CD14-positive monocyte (primary cell): ENCODE measurements at regions not wholly inside any gene's neighbourhood (a gene's known extent, or its start where the extent isn't known, plus 50 kb on each side); places are given as distances from the start of the nearest gene placed in this dataset.

Source experiments
- DNase-seq, 3 donors: peaks; one replicate each; pipeline ENCODE4 v3.0.0-alpha.2; 2011 to 2022
- H2AFZ ChIP-seq: 2 replicates; pipeline ENCODE4 v1.6.0; 2012; ENCODE audit warnings: mild to moderate bottlenecking, low read depth, low read length, inconsistent platforms; ENCODE audit not compliant: insufficient read depth, poor library complexity, severe bottlenecking
- H3K27ac ChIP-seq, 2 donors: 1 replicate in 1 of 2; 2 replicates in 1 of 2; pipeline ENCODE4 v1.5.1; 2012 to 2013; ENCODE audit warnings: low read length in 2 of 2, control low read depth in 1 of 2, inconsistent platforms in 1 of 2, low read depth in 1 of 2, mild to moderate bottlenecking in 1 of 2
- H3K27me3 ChIP-seq, 2 donors: one replicate each; pipeline versions ENCODE4 v1.6.0 to v1.6.1; 2011 to 2013; ENCODE audit warnings: low read length in 2 of 2; ENCODE audit not compliant: control insufficient read depth in 2 of 2, insufficient read depth in 2 of 2
- H3K36me3 ChIP-seq, 2 donors: replicated peaks in 1 of 2; 1 replicate in 1 of 2; 2 replicates in 1 of 2; pipeline versions ENCODE4 v1.5.1 to v1.6.1; 2012 to 2013; ENCODE audit warnings: low read length in 2 of 2, control low read depth in 1 of 2, inconsistent platforms in 1 of 2, mild to moderate bottlenecking in 1 of 2; ENCODE audit not compliant: insufficient read depth in 2 of 2, control insufficient read depth in 1 of 2
- H3K4me1 ChIP-seq, 2 donors: 1 replicate in 1 of 2; 2 replicates in 1 of 2; pipeline versions ENCODE4 v1.5.1 to v1.6.1; 2012 to 2013; ENCODE audit warnings: low read length in 2 of 2, control low read depth in 1 of 2, inconsistent platforms in 1 of 2, mild to moderate bottlenecking in 1 of 2, moderate library complexity in 1 of 2; ENCODE audit not compliant: insufficient read depth in 2 of 2, control insufficient read depth in 1 of 2
- H3K4me2 ChIP-seq: replicated peaks from 2 replicates; pipeline ENCODE3; 2012; ENCODE audit warnings: low read length, moderate library complexity, mild to moderate bottlenecking; ENCODE audit not compliant: poor library complexity, severe bottlenecking; ENCODE audit errors: extremely low read depth
- H3K4me3 ChIP-seq, 3 experiments: fragments of 200-600 bp in 1 of 3; sonication (generic) in 1 of 3; replicated peaks in 1 of 3; 1 replicate in 2 of 3; 2 replicates in 1 of 3; pipeline ENCODE4 v1.5.1; 2011 to 2013; ENCODE audit warnings: low read length in 3 of 3, mild to moderate bottlenecking in 3 of 3, control low read depth in 2 of 3, low read depth in 2 of 3, inconsistent platforms in 1 of 3, moderate library complexity in 1 of 3
- H3K79me2 ChIP-seq: 2 replicates; pipeline ENCODE4 v1.6.0; 2012; ENCODE audit warnings: mild to moderate bottlenecking, control low read depth, inconsistent platforms, low read length, moderate library complexity; ENCODE audit not compliant: insufficient read depth
- H3K9ac ChIP-seq: 2 replicates; pipeline ENCODE4 v1.6.0; 2017; ENCODE audit warnings: low read length, mild to moderate bottlenecking; ENCODE audit not compliant: insufficient read depth, poor library complexity, severe bottlenecking
- H3K9me3 ChIP-seq, 2 donors: replicated peaks in 1 of 2; 1 replicate in 1 of 2; 2 replicates in 1 of 2; pipeline versions ENCODE4 v1.5.1 to v1.6.1; 2012 to 2013; ENCODE audit warnings: low read length in 2 of 2, control low read depth in 1 of 2; ENCODE audit not compliant: control insufficient read depth in 1 of 2, insufficient read depth in 1 of 2
- H4K20me1 ChIP-seq: 2 replicates; pipeline ENCODE4 v1.6.0; 2012; ENCODE audit warnings: mild to moderate bottlenecking, low read length, control low read depth, moderate library complexity; ENCODE audit not compliant: insufficient read depth
- H3K27ac Mint-ChIP-seq, 7 donors: one replicate each; pipeline ENCODE4 v1.8.0; 2020; ENCODE audit warnings: mild to moderate bottlenecking in 7 of 7, mixed read lengths in 7 of 7, moderate library complexity in 6 of 7, inconsistent platforms in 2 of 7
- H3K27me3 Mint-ChIP-seq, 3 donors: one replicate each; pipeline ENCODE4 v1.8.0; 2021 to 2022; ENCODE audit warnings: low read depth in 3 of 3, mild to moderate bottlenecking in 3 of 3, mixed read lengths in 3 of 3, moderate library complexity in 3 of 3, inconsistent platforms in 1 of 3
- H3K36me3 Mint-ChIP-seq, 2 donors: one replicate each; pipeline ENCODE4 v1.8.0; 2020; ENCODE audit warnings: mixed read lengths in 2 of 2, inconsistent platforms in 1 of 2, mild to moderate bottlenecking in 1 of 2
- H3K4me1 Mint-ChIP-seq: one replicate; pipeline ENCODE4 v1.8.0; 2020; ENCODE audit warnings: mild to moderate bottlenecking, mixed read lengths
- H3K4me3 Mint-ChIP-seq, 2 donors: one replicate each; pipeline ENCODE4 v1.8.0; 2020; ENCODE audit warnings: mild to moderate bottlenecking in 2 of 2, mixed read lengths in 2 of 2, moderate library complexity in 1 of 2
- H3K9me3 Mint-ChIP-seq, 7 donors: one replicate each; pipeline ENCODE4 v1.8.0; 2020 to 2022; ENCODE audit warnings: mixed read lengths in 7 of 7, mild to moderate bottlenecking in 6 of 7, moderate library complexity in 6 of 7, inconsistent platforms in 2 of 7
- WGBS: methylation state at CpG from one replicate; pipeline ENCODE4 v1.1.5; 2013; ENCODE audit warnings: missing lambda C conversion rate; ENCODE audit not compliant: insufficient coverage; 5-methylcytosine and 5-hydroxymethylcytosine counted together
- intact Hi-C, 2 donors: fragments of 100-400 bp; cut with micrococcal nuclease; formaldehyde crosslinking; loops; one replicate each; pipeline versions ENCODE4 v1.15.0 to v1.15.1; 2023
- TF ChIP-seq, protein P1 (sequence below): fragments of 200-600 bp; IDR thresholded peaks from one replicate; pipeline ENCODE4 v1.8.0; 2022; ENCODE audit warnings: antibody characterized with exemption, mild to moderate bottlenecking

GRCh38 chr14:97724265-97724731, 927.1 kb downstream of the VRK1 start:
- no peaks in the 10 kb centered on the region for H3K9me3 ChIP-seq
- Mint-ChIP-seq H3K36me3 (no peaks in the 10 kb centered on the region), H3K4me3 (peak overlapping the region; percentile 37 to 76), H3K27ac (peak overlapping the region in 4 of 7 donors; percentile 7 to 52 (median 42)), H3K27me3 (peaks cover 0 to 5% (median 4%) of the 10 kb centered on the region in 3 donors), H3K4me1 (peaks cover 16% of the 10 kb centered on the region), H3K9me3 (peaks cover 0 to 3% (median 0%) of the 10 kb centered on the region in 7 donors)
- WGBS: 3% methylated on average over 9 of the region's 9 CpGs
- H3K27ac ChIP-seq: no peak overlapping the region
- H3K4me2 ChIP-seq: peak overlapping the region; percentile 36
- H3K79me2 ChIP-seq: no peaks in the 10 kb centered on the region
- H4K20me1 ChIP-seq: no peaks in the 10 kb centered on the region
- intact Hi-C loops: no loop called here
- no peak for DNase-seq
- no peaks in the 10 kb centered on the region for H3K27me3 ChIP-seq
- no peaks in the 10 kb centered on the region for H3K36me3 ChIP-seq
- H2AFZ ChIP-seq: peak overlapping the region; percentile 61
- peak overlapping the region; percentile 28 for H3K9ac ChIP-seq
- H3K4me3 ChIP-seq: peak overlapping the region in 1 of 3 experiments; percentile 34
- TF ChIP-seq, protein P1, sequence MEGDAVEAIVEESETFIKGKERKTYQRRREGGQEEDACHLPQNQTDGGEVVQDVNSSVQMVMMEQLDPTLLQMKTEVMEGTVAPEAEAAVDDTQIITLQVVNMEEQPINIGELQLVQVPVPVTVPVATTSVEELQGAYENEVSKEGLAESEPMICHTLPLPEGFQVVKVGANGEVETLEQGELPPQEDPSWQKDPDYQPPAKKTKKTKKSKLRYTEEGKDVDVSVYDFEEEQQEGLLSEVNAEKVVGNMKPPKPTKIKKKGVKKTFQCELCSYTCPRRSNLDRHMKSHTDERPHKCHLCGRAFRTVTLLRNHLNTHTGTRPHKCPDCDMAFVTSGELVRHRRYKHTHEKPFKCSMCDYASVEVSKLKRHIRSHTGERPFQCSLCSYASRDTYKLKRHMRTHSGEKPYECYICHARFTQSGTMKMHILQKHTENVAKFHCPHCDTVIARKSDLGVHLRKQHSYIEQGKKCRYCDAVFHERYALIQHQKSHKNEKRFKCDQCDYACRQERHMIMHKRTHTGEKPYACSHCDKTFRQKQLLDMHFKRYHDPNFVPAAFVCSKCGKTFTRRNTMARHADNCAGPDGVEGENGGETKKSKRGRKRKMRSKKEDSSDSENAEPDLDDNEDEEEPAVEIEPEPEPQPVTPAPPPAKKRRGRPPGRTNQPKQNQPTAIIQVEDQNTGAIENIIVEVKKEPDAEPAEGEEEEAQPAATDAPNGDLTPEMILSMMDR: no peak
- peaks cover 8 to 9% of the 10 kb centered on the region in 2 donors for H3K4me1 ChIP-seq

- H3K27me3 ChIP-seq: no peaks in the 10 kb centered on the region
- DNase-seq: no peak
Measured at GRCh38 chr14:97726676-97727075, 929.5 kb downstream of the VRK1 start.

More at GRCh38 chr14:97726676-97727075, 929.5 kb downstream of the VRK1 start:
- Histone ChIP-seq H3K4me3 (no peak overlapping the region), H3K9ac (no peak overlapping the region), H3K9me3 (no peaks in the 10 kb centered on the region), H2AFZ (no peak overlapping the region), H3K36me3 (no peaks in the 10 kb centered on the region), H4K20me1 (no peaks in the 10 kb centered on the region), H3K79me2 (no peaks in the 10 kb centered on the region), H3K4me2 (no peak overlapping the region), H3K27ac (no peak overlapping the region), H3K4me1 (peaks cover 8 to 9% of the 10 kb centered on the region in 2 donors)
- Mint-ChIP-seq H3K27me3 (peaks cover 0 to 3% (median 2%) of the 10 kb centered on the region in 3 donors), H3K4me3 (no peak overlapping the region), H3K27ac (no peak overlapping the region), H3K4me1 (peaks cover 16% of the 10 kb centered on the region), H3K36me3 (no peaks in the 10 kb centered on the region), H3K9me3 (no peaks in the 10 kb centered on the region)
- TF ChIP-seq, protein P1: no peak
- intact Hi-C loops: no loop called here
- 3% methylated on average over 3 of the region's 3 CpGs for WGBS
